ENCODE measurements at regions not wholly inside any gene's neighbourhood (a gene's known extent, or its start where the extent isn't known, plus 50 kb on each side); places are given as distances from the start of the nearest gene placed in this dataset.

GRCh38 chr6:141203902-141204575 lies 928.7 kb upstream of the GJE1 start:
- WGBS, 2 experiments (ENCODE audit: insufficient coverage in 1 of 2, insufficient read length in 1 of 2), result 92 to 100% methylated on average over 1 to 4 of the region's 4 CpGs
- no peak overlapping the region for H3K4me3 Mint-ChIP-seq
- no peak for DNase-seq
- no peaks in the 10 kb centered on the region for H3K27me3 ChIP-seq (ENCODE audit: control insufficient read depth, insufficient read depth, low read length, poor library complexity, severe bottlenecking)
- H3K27me3 Mint-ChIP-seq (ENCODE audit: insufficient read depth), result no peaks in the 10 kb centered on the region
- H3K27ac ChIP-seq (ENCODE audit: low read depth, low read length), result no peak overlapping the region
- H3K4me1 ChIP-seq (ENCODE audit: control insufficient read depth, insufficient read depth, low read length), result no peaks in the 10 kb centered on the region
- no peaks in the 10 kb centered on the region for H3K36me3 Mint-ChIP-seq (ENCODE audit: low read depth)
- H3K9me3 Mint-ChIP-seq, result peaks cover 13% of the 10 kb centered on the region
- H3K27ac Mint-ChIP-seq, result no peak overlapping the region
- TF ChIP-seq, protein P1, sequence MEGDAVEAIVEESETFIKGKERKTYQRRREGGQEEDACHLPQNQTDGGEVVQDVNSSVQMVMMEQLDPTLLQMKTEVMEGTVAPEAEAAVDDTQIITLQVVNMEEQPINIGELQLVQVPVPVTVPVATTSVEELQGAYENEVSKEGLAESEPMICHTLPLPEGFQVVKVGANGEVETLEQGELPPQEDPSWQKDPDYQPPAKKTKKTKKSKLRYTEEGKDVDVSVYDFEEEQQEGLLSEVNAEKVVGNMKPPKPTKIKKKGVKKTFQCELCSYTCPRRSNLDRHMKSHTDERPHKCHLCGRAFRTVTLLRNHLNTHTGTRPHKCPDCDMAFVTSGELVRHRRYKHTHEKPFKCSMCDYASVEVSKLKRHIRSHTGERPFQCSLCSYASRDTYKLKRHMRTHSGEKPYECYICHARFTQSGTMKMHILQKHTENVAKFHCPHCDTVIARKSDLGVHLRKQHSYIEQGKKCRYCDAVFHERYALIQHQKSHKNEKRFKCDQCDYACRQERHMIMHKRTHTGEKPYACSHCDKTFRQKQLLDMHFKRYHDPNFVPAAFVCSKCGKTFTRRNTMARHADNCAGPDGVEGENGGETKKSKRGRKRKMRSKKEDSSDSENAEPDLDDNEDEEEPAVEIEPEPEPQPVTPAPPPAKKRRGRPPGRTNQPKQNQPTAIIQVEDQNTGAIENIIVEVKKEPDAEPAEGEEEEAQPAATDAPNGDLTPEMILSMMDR (conservative IDR thresholded peaks at IDR 0.05), result no peak
- H3K36me3 ChIP-seq (ENCODE audit: control insufficient read depth, insufficient read depth, low read length), result no peaks in the 10 kb centered on the region
- no peak overlapping the region for H3K9ac ChIP-seq (ENCODE audit: extremely low read depth, low read length, poor library complexity, severe bottlenecking)
- no peaks in the 10 kb centered on the region for H3K4me1 Mint-ChIP-seq
- H3K9me3 ChIP-seq (ENCODE audit: control insufficient read depth, low read length), result no peaks in the 10 kb centered on the region
- H3K4me3 ChIP-seq (ENCODE audit: low read length), result no peak overlapping the region

- WGBS, 2 experiments (ENCODE audit: insufficient coverage in 1 of 2, insufficient read length in 1 of 2), result 85% methylated on average over 4 of the region's 4 CpGs; no CpG with 5 or more reads in 1 of the 2 experiments
- peaks cover 13% of the 10 kb centered on the region for H3K9me3 Mint-ChIP-seq
- H3K4me1 Mint-ChIP-seq, result no peaks in the 10 kb centered on the region
- no peaks in the 10 kb centered on the region for H3K27me3 Mint-ChIP-seq (ENCODE audit: insufficient read depth)
- TF ChIP-seq, protein P1 (conservative IDR thresholded peaks at IDR 0.05), result no peak
- no peaks in the 10 kb centered on the region for H3K27me3 ChIP-seq (ENCODE audit: control insufficient read depth, insufficient read depth, low read length, poor library complexity, severe bottlenecking)
- no peaks in the 10 kb centered on the region for H3K36me3 ChIP-seq (ENCODE audit: control insufficient read depth, insufficient read depth, low read length)
- no peaks in the 10 kb centered on the region for H3K36me3 Mint-ChIP-seq (ENCODE audit: low read depth)
- H3K27ac Mint-ChIP-seq, result no peak overlapping the region
- no peak overlapping the region for H3K9ac ChIP-seq (ENCODE audit: extremely low read depth, low read length, poor library complexity, severe bottlenecking)
- H3K4me3 Mint-ChIP-seq, result no peak overlapping the region
- H3K4me1 ChIP-seq (ENCODE audit: control insufficient read depth, insufficient read depth, low read length), result no peaks in the 10 kb centered on the region
- H3K4me3 ChIP-seq (ENCODE audit: low read length), result no peak overlapping the region
- H3K27ac ChIP-seq (ENCODE audit: low read depth, low read length), result no peak overlapping the region
- no peaks in the 10 kb centered on the region for H3K9me3 ChIP-seq (ENCODE audit: control insufficient read depth, low read length)
- DNase-seq, result no peak
Measured at GRCh38 chr6:141202626-141203025, 930.1 kb upstream of the GJE1 start.

DNA sequence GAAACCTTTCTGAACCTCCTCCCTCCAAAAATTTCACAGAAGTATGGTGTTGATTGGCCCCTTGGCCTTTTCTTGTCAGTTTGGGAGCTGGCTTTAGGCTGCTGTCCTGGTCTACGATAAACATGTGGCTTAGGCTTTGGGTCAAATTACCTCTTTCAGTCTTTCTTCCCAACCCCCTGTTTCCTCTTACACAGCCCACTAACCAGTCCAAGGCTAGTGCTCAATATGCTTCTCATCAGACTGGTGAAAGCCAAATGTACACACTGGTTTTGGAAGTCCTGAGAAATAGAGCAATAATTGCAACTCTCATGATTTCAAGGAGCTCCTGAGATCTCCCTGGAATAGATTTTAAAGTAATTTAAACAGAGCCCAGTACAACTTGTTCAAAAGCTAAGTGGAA lies 933.7 kb upstream of the GJE1 start:
- Mint-ChIP-seq H3K4me1 (no peaks in the 10 kb centered on the region), H3K36me3 (ENCODE audit: low read depth) (no peaks in the 10 kb centered on the region), H3K4me3 (no peak overlapping the region), H3K27ac (no peak overlapping the region), H3K9me3 (peaks cover 9% of the 10 kb centered on the region), H3K27me3 (ENCODE audit: insufficient read depth) (no peaks in the 10 kb centered on the region)
- Histone ChIP-seq H3K4me3 (ENCODE audit: low read length) (no peak overlapping the region), H3K9me3 (ENCODE audit: control insufficient read depth, low read length) (no peaks in the 10 kb centered on the region), H3K9ac (ENCODE audit: extremely low read depth, low read length, poor library complexity, severe bottlenecking) (no peak overlapping the region), H3K36me3 (ENCODE audit: control insufficient read depth, insufficient read depth, low read length) (no peaks in the 10 kb centered on the region), H3K4me1 (ENCODE audit: control insufficient read depth, insufficient read depth, low read length) (no peaks in the 10 kb centered on the region), H3K27ac (ENCODE audit: low read depth, low read length) (no peak overlapping the region), H3K27me3 (ENCODE audit: control insufficient read depth, insufficient read depth, low read length, poor library complexity, severe bottlenecking) (no peaks in the 10 kb centered on the region)
- TF ChIP-seq, protein P1 (conservative IDR thresholded peaks at IDR 0.05), result no peak
- 95% methylated on average over 1 of the region's 1 CpG; no CpG with 5 or more reads in 1 of the 2 experiments for WGBS, 2 experiments (ENCODE audit: insufficient coverage in 1 of 2, insufficient read length in 1 of 2)
- no peak for DNase-seq

Data from endodermal cell (in vitro differentiated cells).